GM23248 (cell line): ENCODE measurements at regions not wholly inside any gene's neighbourhood (a gene's known extent, or its start where the extent isn't known, plus 50 kb on each side); places are given as distances from the start of the nearest gene placed in this dataset.

Experiments
- DNase-seq: peaks from one replicate; pipeline ENCODE4 v3.0.0-alpha.2; 2015
- H2AFZ ChIP-seq: fragments of 200-600 bp; sonication (generic); 2 replicates; pipeline ENCODE4 v1.6.1; 2016; ENCODE audit warnings: antibody characterized with exemption
- H3F3A ChIP-seq: fragments of 200-600 bp; sonication (generic); 2 replicates; pipeline ENCODE4 v1.6.1; 2016; ENCODE audit warnings: mild to moderate bottlenecking, antibody characterized with exemption, mixed run types; ENCODE audit not compliant: insufficient read depth
- H3K27ac ChIP-seq: fragments of 200-600 bp; sonication (generic); 2 replicates; pipeline ENCODE4 v1.5.1; 2016; ENCODE audit warnings: mild to moderate bottlenecking
- H3K27me3 ChIP-seq: fragments of 200-600 bp; sonication (generic); replicated peaks from 2 replicates; pipeline ENCODE4 v1.6.1; 2016; ENCODE audit warnings: mild to moderate bottlenecking; ENCODE audit not compliant: insufficient read depth
- H3K36me3 ChIP-seq: fragments of 200-600 bp; sonication (generic); 2 replicates; pipeline ENCODE4 v1.6.1; 2016; ENCODE audit warnings: low read depth, mild to moderate bottlenecking
- H3K4me1 ChIP-seq: fragments of 200-600 bp; sonication (generic); 2 replicates; pipeline ENCODE4 v1.6.1; 2016; ENCODE audit warnings: mild to moderate bottlenecking; ENCODE audit not compliant: insufficient read depth
- H3K4me2 ChIP-seq: fragments of 200-600 bp; sonication (generic); one replicate; pipeline ENCODE4 v1.6.1; 2016; ENCODE audit warnings: mild to moderate bottlenecking; ENCODE audit not compliant: unreplicated experiment
- H3K4me3 ChIP-seq: fragments of 200-600 bp; sonication (generic); 2 replicates; pipeline ENCODE4 v1.5.1; 2016; ENCODE audit warnings: mild to moderate bottlenecking
- H3K79me2 ChIP-seq: fragments of 200-600 bp; sonication (generic); 2 replicates; pipeline ENCODE4 v1.6.1; 2016; ENCODE audit warnings: mild to moderate bottlenecking; ENCODE audit not compliant: insufficient read depth
- H3K9ac ChIP-seq: fragments of 200-600 bp; sonication (generic); 2 replicates; pipeline ENCODE4 v1.6.1; 2016; ENCODE audit warnings: mild to moderate bottlenecking
- H3K9me2 ChIP-seq: fragments of 200-600 bp; sonication (generic); 2 replicates; pipeline ENCODE4 v1.6.1; 2016; ENCODE audit warnings: mixed run types, mild to moderate bottlenecking, moderate library complexity; ENCODE audit not compliant: insufficient read depth
- H3K9me3 ChIP-seq: fragments of 200-600 bp; sonication (generic); one replicate; pipeline ENCODE4 v1.6.1; 2017; ENCODE audit warnings: low read depth
- H4K20me1 ChIP-seq: fragments of 200-600 bp; sonication (generic); 2 replicates; pipeline ENCODE4 v1.6.0; 2016; ENCODE audit not compliant: insufficient read depth
- EZH2 ChIP-seq: fragments of 200-600 bp; sonication (generic); IDR thresholded peaks from 2 replicates; pipeline ENCODE4 v1.6.1; 2018; ENCODE audit warnings: antibody characterized with exemption, mild to moderate bottlenecking; ENCODE audit not compliant: insufficient read depth, poor library complexity, severe bottlenecking
- EZH2phosphoT487 ChIP-seq: fragments of 200-600 bp; sonication (generic); IDR thresholded peaks from 2 replicates; pipeline ENCODE4 v1.6.1; 2018; ENCODE audit warnings: antibody characterized with exemption, moderate library complexity, mild to moderate bottlenecking, low read depth; ENCODE audit not compliant: insufficient read depth
- WGBS, 2 experiments: methylation state at CpG; one replicate each; pipeline ENCODE4 v1.1.6; 2015 to 2017; ENCODE audit warnings: low lambda C conversion rate in 2 of 2, low coverage in 1 of 2; ENCODE audit errors: missing lambda C conversion rate in 2 of 2; 5-methylcytosine and 5-hydroxymethylcytosine counted together
- in situ Hi-C: fragments of 300-500 bp; cut with MboI; formaldehyde crosslinking; loops from 2 replicates; pipeline ENCODE4 v1.15.0; 2020

GRCh38 chr6:9168669-9169068, 733.3 kb upstream of the SLC35B3 start:
- in situ Hi-C loops = no loop called here
- Histone ChIP-seq H3K79me2 (no peaks in the 10 kb centered on the region), H3K9me2 (no peaks in the 10 kb centered on the region), H3K27me3 (no peaks in the 10 kb centered on the region), H3K9ac (no peak overlapping the region), H3K4me2 (no peak overlapping the region), H3K27ac (no peak overlapping the region), H3K4me3 (no peak overlapping the region), H3K9me3 (no peaks in the 10 kb centered on the region), H4K20me1 (no peaks in the 10 kb centered on the region), H2AFZ (no peak overlapping the region), H3F3A (no peaks in the 10 kb centered on the region), H3K4me1 (no peaks in the 10 kb centered on the region), H3K36me3 (no peaks in the 10 kb centered on the region)
- DNase-seq = no peak
- 47 to 57% methylated on average over 1 of the region's 1 CpG for WGBS, 2 experiments
- TF ChIP-seq EZH2 (no peak), EZH2phosphoT487 (no peak)

DNA sequence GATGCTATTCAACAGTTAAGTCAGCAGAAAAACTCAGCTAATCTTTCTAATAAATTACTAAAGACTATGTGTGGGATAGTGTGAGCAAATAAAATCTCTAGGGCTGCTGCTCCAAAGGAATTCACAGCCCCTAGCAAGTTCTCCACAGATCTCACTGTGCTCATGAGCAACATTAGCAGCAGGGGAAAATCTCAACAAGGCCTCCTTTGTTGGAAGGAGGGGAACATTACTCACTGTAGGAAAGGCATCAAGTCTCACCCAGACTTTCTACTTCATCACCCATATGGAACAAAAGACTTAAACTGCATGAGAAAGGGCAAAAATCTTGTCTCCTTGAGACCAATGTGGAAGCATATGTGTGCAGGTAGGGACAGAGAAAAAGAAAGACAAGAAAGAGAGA, 726.4 kb upstream of the SLC35B3 start:
- in situ Hi-C loops = no loop called here

GRCh38 chr6:9159051-9159450, 723.7 kb upstream of the SLC35B3 start:
- 3 to 8% methylated on average over 3 of the region's 3 CpGs for WGBS, 2 experiments
- H3F3A ChIP-seq = no peaks in the 10 kb centered on the region
- no peak for DNase-seq
- H3K9me2 ChIP-seq = no peaks in the 10 kb centered on the region
- H3K9ac ChIP-seq = no peak overlapping the region
- H3K4me1 ChIP-seq = no peaks in the 10 kb centered on the region
- H3K4me2 ChIP-seq = no peak overlapping the region
- no peak overlapping the region for H2AFZ ChIP-seq
- in situ Hi-C loops = no loop called here
- no peaks in the 10 kb centered on the region for H3K27me3 ChIP-seq
- H3K9me3 ChIP-seq = no peaks in the 10 kb centered on the region
- no peaks in the 10 kb centered on the region for H3K79me2 ChIP-seq
- no peak overlapping the region for H3K27ac ChIP-seq
- H4K20me1 ChIP-seq = no peaks in the 10 kb centered on the region
- TF ChIP-seq EZH2 (no peak), EZH2phosphoT487 (no peak)
- no peak overlapping the region for H3K4me3 ChIP-seq
- no peaks in the 10 kb centered on the region for H3K36me3 ChIP-seq

More for the DNA sequence above, 726.4 kb upstream of the SLC35B3 start:
- no peak for DNase-seq
- no peaks in the 10 kb centered on the region for H3K79me2 ChIP-seq
- H3K36me3 ChIP-seq = no peaks in the 10 kb centered on the region
- H3K9ac ChIP-seq = no peak overlapping the region
- H3K27me3 ChIP-seq = no peaks in the 10 kb centered on the region
- TF ChIP-seq EZH2 (no peak), EZH2phosphoT487 (no peak)
- H3K4me1 ChIP-seq = no peaks in the 10 kb centered on the region
- no peak overlapping the region for H3K4me3 ChIP-seq
- no peak overlapping the region for H3K27ac ChIP-seq
- no peaks in the 10 kb centered on the region for H3F3A ChIP-seq
- no peaks in the 10 kb centered on the region for H3K9me2 ChIP-seq
- no peak overlapping the region for H3K4me2 ChIP-seq
- H3K9me3 ChIP-seq = no peaks in the 10 kb centered on the region
- no peaks in the 10 kb centered on the region for H4K20me1 ChIP-seq
- no peak overlapping the region for H2AFZ ChIP-seq

DNA sequence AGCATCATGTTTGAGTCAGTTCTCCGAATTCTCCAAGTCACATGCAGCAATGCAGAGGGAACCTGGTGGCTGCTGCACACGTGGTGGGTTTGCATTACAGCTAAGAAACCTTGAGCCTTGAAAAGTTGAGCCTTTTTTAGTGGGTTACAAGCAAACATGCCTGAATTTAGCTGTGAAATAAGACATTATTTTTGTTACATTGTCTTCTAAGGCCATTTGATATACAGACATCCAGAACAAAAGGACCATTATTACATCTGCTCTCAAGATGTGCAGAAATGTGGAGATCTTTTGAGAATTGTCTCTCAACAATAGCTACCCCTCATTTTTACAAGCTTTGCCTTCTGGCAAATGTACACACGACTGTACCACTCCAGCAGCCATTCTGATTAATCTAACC, 720.5 kb upstream of the SLC35B3 start:
- Histone ChIP-seq H3K4me2 (no peak overlapping the region), H4K20me1 (no peaks in the 10 kb centered on the region), H3K79me2 (no peaks in the 10 kb centered on the region), H3K4me3 (no peak overlapping the region), H3K36me3 (no peaks in the 10 kb centered on the region), H3F3A (no peaks in the 10 kb centered on the region), H3K9me2 (no peaks in the 10 kb centered on the region), H3K9ac (no peak overlapping the region), H3K27ac (no peak overlapping the region), H3K27me3 (no peaks in the 10 kb centered on the region), H2AFZ (no peak overlapping the region), H3K9me3 (no peaks in the 10 kb centered on the region), H3K4me1 (no peaks in the 10 kb centered on the region)
- TF ChIP-seq EZH2 (no peak), EZH2phosphoT487 (no peak)
- in situ Hi-C loops = no loop called here
- WGBS, 2 experiments = 27 to 30% methylated on average over 3 of the region's 3 CpGs
- no peak for DNase-seq

DNA sequence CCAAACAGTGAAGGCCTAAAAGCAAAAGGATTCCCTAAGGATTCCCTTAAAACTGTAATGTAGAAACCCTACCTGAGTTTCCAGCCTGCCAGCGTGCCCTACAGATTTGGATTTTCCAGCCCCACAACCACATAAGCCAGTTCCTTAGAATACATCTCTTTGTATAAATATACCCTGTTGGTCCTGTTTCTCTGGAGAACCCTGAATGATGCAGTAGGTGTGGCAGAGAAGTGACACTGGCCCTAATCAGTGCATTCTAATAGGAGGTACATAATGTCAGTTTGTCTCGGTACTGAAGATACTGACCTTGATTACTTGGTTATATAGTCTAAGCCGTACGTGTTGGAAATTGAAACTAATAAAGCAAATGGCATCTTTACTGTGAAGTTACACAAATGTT, 707.8 kb upstream of the SLC35B3 start:
- in situ Hi-C loops = no loop called here

More for the DNA sequence above, 707.8 kb upstream of the SLC35B3 start:
- Histone ChIP-seq H3K36me3 (no peaks in the 10 kb centered on the region), H3K27ac (no peak overlapping the region), H3K27me3 (no peaks in the 10 kb centered on the region), H4K20me1 (no peaks in the 10 kb centered on the region), H3K4me2 (no peak overlapping the region), H3K9ac (no peak overlapping the region), H3K79me2 (no peaks in the 10 kb centered on the region), H2AFZ (no peak overlapping the region), H3K4me1 (peaks cover 29% of the 10 kb centered on the region), H3K9me3 (no peaks in the 10 kb centered on the region), H3K4me3 (no peak overlapping the region), H3F3A (peaks cover 29% of the 10 kb centered on the region), H3K9me2 (no peaks in the 10 kb centered on the region)
- WGBS, 2 experiments = 91 to 95% methylated on average over 4 of the region's 4 CpGs
- no peak for DNase-seq
- no peak for TF ChIP-seq EZH2phosphoT487
- no peak for TF ChIP-seq EZH2
